Neural progenitor cell (in vitro differentiated cells): ENCODE measurements at regions not wholly inside any gene's neighbourhood (a gene's known extent, or its start where the extent isn't known, plus 50 kb on each side); places are given as distances from the start of the nearest gene placed in this dataset.

Experiments used
- DNase-seq: peaks from one replicate; pipeline ENCODE4 v3.0.0-alpha.2; 2016; ENCODE audit warnings: low spot score
- H2AFZ ChIP-seq: fragments of 200-600 bp; sonication (generic); replicated peaks from 2 replicates; pipeline ENCODE4 v1.6.1; 2016; ENCODE audit warnings: antibody characterized with exemption
- H3F3A ChIP-seq: fragments of 200-600 bp; sonication (generic); 2 replicates; pipeline ENCODE4 v1.6.1; 2016; ENCODE audit warnings: antibody characterized with exemption, low read depth
- H3K27ac ChIP-seq: fragments of 200-600 bp; sonication (generic); 2 replicates; pipeline ENCODE4 v1.5.1; 2016; ENCODE audit warnings: mild to moderate bottlenecking
- H3K27me3 ChIP-seq: fragments of 200-600 bp; sonication (generic); 2 replicates; pipeline ENCODE4 v1.6.1; 2016; ENCODE audit warnings: mild to moderate bottlenecking, moderate library complexity
- H3K36me3 ChIP-seq: fragments of 200-600 bp; sonication (generic); 2 replicates; pipeline ENCODE4 v1.5.1; 2016
- H3K4me1 ChIP-seq: fragments of 200-600 bp; sonication (generic); 2 replicates; pipeline ENCODE4 v1.6.1; 2016; ENCODE audit warnings: mixed run types
- H3K4me2 ChIP-seq: fragments of 200-600 bp; sonication (generic); 2 replicates; pipeline ENCODE4 v1.6.1; 2016
- H3K4me3 ChIP-seq: fragments of 200-600 bp; sonication (generic); 2 replicates; pipeline ENCODE4 v1.5.1; 2016
- H3K79me2 ChIP-seq: fragments of 200-600 bp; sonication (generic); 2 replicates; pipeline ENCODE4 v1.6.1; 2016; ENCODE audit warnings: low read depth
- H3K9ac ChIP-seq: fragments of 200-600 bp; sonication (generic); 2 replicates; pipeline ENCODE4 v1.6.1; 2016
- H3K9me3 ChIP-seq: fragments of 200-600 bp; sonication (generic); 2 replicates; pipeline ENCODE4 v1.5.1; 2016; ENCODE audit warnings: low read depth
- H4K20me1 ChIP-seq: fragments of 200-600 bp; sonication (generic); 2 replicates; pipeline ENCODE4 v1.6.1; 2016; ENCODE audit warnings: low read depth
- H3K27ac Mint-ChIP-seq: 3 replicates; pipeline ENCODE4 v1.8.0; 2021; ENCODE audit warnings: mixed read lengths
- H3K27me3 Mint-ChIP-seq: 2 replicates; pipeline ENCODE4 v1.8.0; 2022; ENCODE audit warnings: low read depth, mild to moderate bottlenecking, inconsistent platforms, moderate library complexity, mixed read lengths; ENCODE audit not compliant: insufficient read depth
- H3K36me3 Mint-ChIP-seq: 3 replicates; pipeline ENCODE4 v1.8.0; 2021; ENCODE audit warnings: mixed read lengths
- H3K4me1 Mint-ChIP-seq: 3 replicates; pipeline ENCODE4 v1.8.0; 2021; ENCODE audit warnings: mixed read lengths
- H3K4me3 Mint-ChIP-seq: 3 replicates; pipeline ENCODE4 v1.8.0; 2021; ENCODE audit warnings: mild to moderate bottlenecking, moderate library complexity, mixed read lengths
- H3K9me3 Mint-ChIP-seq: 3 replicates; pipeline ENCODE4 v1.8.0; 2020; ENCODE audit warnings: mixed read lengths
- CTCF ChIP-seq: fragments of 200-600 bp; sonication (generic); IDR thresholded peaks from 2 replicates; pipeline ENCODE4 v1.5.1; 2017; ENCODE audit warnings: antibody characterized with exemption, mild to moderate bottlenecking
- EZH2 ChIP-seq: fragments of 200-600 bp; sonication (generic); IDR thresholded peaks from 2 replicates; pipeline ENCODE4 v1.6.1; 2017; ENCODE audit warnings: antibody characterized with exemption, mild to moderate bottlenecking, moderate library complexity
- EZH2phosphoT487 ChIP-seq: fragments of 200-600 bp; sonication (generic); IDR thresholded peaks from 2 replicates; pipeline ENCODE4 v1.6.1; 2017; ENCODE audit warnings: antibody characterized with exemption

GRCh38 chr20:39632757-39633156 is 670.6 kb downstream of the DHX35 start:
- H3F3A ChIP-seq = no peaks in the 10 kb centered on the region
- Mint-ChIP-seq H3K9me3 (no peaks in the 10 kb centered on the region), H3K4me3 (no peak overlapping the region), H3K27me3 (peaks cover 4% of the 10 kb centered on the region), H3K4me1 (no peaks in the 10 kb centered on the region), H3K27ac (no peak overlapping the region), H3K36me3 (no peaks in the 10 kb centered on the region)
- H3K27ac ChIP-seq = no peak overlapping the region
- no peaks in the 10 kb centered on the region for H4K20me1 ChIP-seq
- no peaks in the 10 kb centered on the region for H3K9me3 ChIP-seq
- H3K27me3 ChIP-seq = no peaks in the 10 kb centered on the region
- DNase-seq = no peak
- no peak overlapping the region for H3K4me2 ChIP-seq
- H3K9ac ChIP-seq = no peak overlapping the region
- no peaks in the 10 kb centered on the region for H3K36me3 ChIP-seq
- H3K4me3 ChIP-seq = no peak overlapping the region
- H3K79me2 ChIP-seq = no peaks in the 10 kb centered on the region
- TF ChIP-seq EZH2 (no peak), CTCF (no peak), EZH2phosphoT487 (no peak)
- no peak overlapping the region for H2AFZ ChIP-seq
- no peaks in the 10 kb centered on the region for H3K4me1 ChIP-seq

GRCh38 chr20:39632176-39632575 is 670.0 kb downstream of the DHX35 start:
- no peak overlapping the region for H3K27ac ChIP-seq
- DNase-seq = no peak
- H3K79me2 ChIP-seq = no peaks in the 10 kb centered on the region
- Mint-ChIP-seq H3K27me3 (peaks cover 2% of the 10 kb centered on the region), H3K36me3 (no peaks in the 10 kb centered on the region), H3K27ac (no peak overlapping the region), H3K9me3 (no peaks in the 10 kb centered on the region), H3K4me3 (no peak overlapping the region), H3K4me1 (no peaks in the 10 kb centered on the region)
- no peaks in the 10 kb centered on the region for H3K9me3 ChIP-seq
- no peaks in the 10 kb centered on the region for H3K27me3 ChIP-seq
- H3K4me1 ChIP-seq = no peaks in the 10 kb centered on the region
- no peaks in the 10 kb centered on the region for H3K36me3 ChIP-seq
- TF ChIP-seq CTCF = no peak
- TF ChIP-seq EZH2phosphoT487 = no peak
- TF ChIP-seq EZH2 = no peak
- no peak overlapping the region for H3K4me3 ChIP-seq
- no peak overlapping the region for H2AFZ ChIP-seq
- no peak overlapping the region for H3K9ac ChIP-seq
- no peaks in the 10 kb centered on the region for H4K20me1 ChIP-seq
- H3K4me2 ChIP-seq = no peak overlapping the region
- H3F3A ChIP-seq = no peaks in the 10 kb centered on the region

- Histone ChIP-seq H3K9ac (no peak overlapping the region), H3K27me3 (no peaks in the 10 kb centered on the region), H3F3A (no peaks in the 10 kb centered on the region), H3K9me3 (no peaks in the 10 kb centered on the region), H3K36me3 (no peaks in the 10 kb centered on the region), H3K4me3 (no peak overlapping the region), H3K27ac (no peak overlapping the region), H3K79me2 (no peaks in the 10 kb centered on the region), H3K4me2 (no peak overlapping the region), H2AFZ (no peak overlapping the region), H4K20me1 (no peaks in the 10 kb centered on the region), H3K4me1 (no peaks in the 10 kb centered on the region)
- Mint-ChIP-seq H3K9me3 (no peaks in the 10 kb centered on the region), H3K27me3 (peaks cover 2% of the 10 kb centered on the region), H3K27ac (no peak overlapping the region), H3K4me3 (no peak overlapping the region), H3K36me3 (no peaks in the 10 kb centered on the region), H3K4me1 (no peaks in the 10 kb centered on the region)
- TF ChIP-seq EZH2 = no peak
- DNase-seq = no peak
Measured at GRCh38 chr20:39631557-39631956, 669.4 kb downstream of the DHX35 start.

- Histone ChIP-seq H3K4me2 (no peak overlapping the region), H3K27ac (no peak overlapping the region), H3K4me3 (no peak overlapping the region), H3F3A (no peaks in the 10 kb centered on the region), H4K20me1 (no peaks in the 10 kb centered on the region), H2AFZ (no peak overlapping the region), H3K4me1 (no peaks in the 10 kb centered on the region), H3K79me2 (no peaks in the 10 kb centered on the region), H3K27me3 (no peaks in the 10 kb centered on the region), H3K9me3 (no peaks in the 10 kb centered on the region), H3K36me3 (no peaks in the 10 kb centered on the region), H3K9ac (no peak overlapping the region)
- H3K9me3 Mint-ChIP-seq = no peaks in the 10 kb centered on the region
- H3K4me3 Mint-ChIP-seq = no peak overlapping the region
- no peak for TF ChIP-seq EZH2
- no peak for TF ChIP-seq EZH2phosphoT487
- no peak for TF ChIP-seq CTCF
- H3K27me3 Mint-ChIP-seq = peaks cover 5% of the 10 kb centered on the region
- no peaks in the 10 kb centered on the region for H3K4me1 Mint-ChIP-seq
- no peak overlapping the region for H3K27ac Mint-ChIP-seq
- DNase-seq = no peak
- H3K36me3 Mint-ChIP-seq = no peaks in the 10 kb centered on the region
Measured at GRCh38 chr20:39630215-39630908, 668.2 kb downstream of the DHX35 start.
